Transverse colon (tissue), 4 donors: ENCODE measurements at regions not wholly inside any gene's neighbourhood (a gene's known extent, or its start where the extent isn't known, plus 50 kb on each side); places are given as distances from the start of the nearest gene placed in this dataset.

Experiments
- DNase-seq: peaks from one replicate; pipeline ENCODE4 v3.0.0-alpha.2; 2019
- H3K27ac ChIP-seq, 4 donors: fragments of 200-600 bp; sonication (generic); 2 replicates each; pipeline ENCODE4 v1.5.1; 2016 to 2018; ENCODE audit warnings: inconsistent platforms in 4 of 4
- H3K27me3 ChIP-seq: fragments of 200-600 bp; sonication (generic); 2 replicates; pipeline ENCODE4 v1.5.1; 2017; ENCODE audit warnings: inconsistent platforms
- H3K36me3 ChIP-seq, 4 donors: fragments of 200-600 bp; sonication (generic); 2 replicates each; pipeline ENCODE4 v1.5.1; 2017 to 2019; ENCODE audit warnings: inconsistent platforms in 4 of 4
- H3K4me1 ChIP-seq, 4 donors: fragments of 200-600 bp; sonication (generic); 2 replicates each; pipeline ENCODE4 v1.5.1; 2017 to 2020; ENCODE audit warnings: inconsistent platforms in 4 of 4
- H3K4me3 ChIP-seq, 4 donors: fragments of 200-600 bp; sonication (generic); 1 replicate in 1 of 4; 2 replicates in 3 of 4; pipeline versions ENCODE4 v1.5.1 to v1.6.1; 2017 to 2019; ENCODE audit warnings: inconsistent platforms in 4 of 4
- H3K9me3 ChIP-seq, 2 donors: fragments of 200-600 bp; sonication (generic); 2 replicates each; pipeline ENCODE4 v1.5.1; 2017 to 2019; ENCODE audit warnings: inconsistent platforms in 2 of 2
- EP300 ChIP-seq: sonication (generic); formaldehyde crosslinking; IDR thresholded peaks from one replicate; pipeline ENCODE4 v1.6.1; 2017; ENCODE audit warnings: antibody characterized with exemption, low read depth
- POLR2A ChIP-seq: fragments of 450-650 bp; IDR thresholded peaks from one replicate; pipeline ENCODE4 v1.6.1; 2016; ENCODE audit warnings: antibody characterized with exemption, mild to moderate bottlenecking, moderate library complexity
- POLR2AphosphoS5 ChIP-seq, 3 donors: sonication (generic); formaldehyde crosslinking; IDR thresholded peaks; one replicate each; pipeline ENCODE4 v1.6.1; 2016; ENCODE audit warnings: antibody characterized with exemption in 3 of 3
- WGBS, 2 donors: methylation state at CpG; one replicate each; pipeline ENCODE4 v1.1.5; 2018; ENCODE audit warnings: low coverage in 1 of 2; 5-methylcytosine and 5-hydroxymethylcytosine counted together
- in situ Hi-C, 4 donors: fragments of 200-750 bp; cut with MboI; loops; one replicate each; pipeline versions ENCODE4 v1.15.0 to v1.15.1; 2017; ENCODE audit warnings: low sequenced_read_pairs in 3 of 4, low pct_ligation_motif_present in 1 of 4, low pct_unique_long_range_greater_than_20kb in 1 of 4
- intact Hi-C: fragments of 100-400 bp; cut with DNase I; formaldehyde crosslinking; loops from one replicate; pipeline ENCODE4 v1.15.1; 2023; ENCODE audit warnings: low total_unique reads
- TF ChIP-seq, protein P1 (sequence below), 5 experiments: fragments of 200-600 bp in 3 of 5; fragments of 450-650 bp in 2 of 5; sonication (generic) in 3 of 5; IDR thresholded peaks; 1 replicate in 2 of 5; 2 replicates in 3 of 5; pipeline ENCODE4 v1.5.1; 2016 to 2017; ENCODE audit warnings: antibody characterized with exemption in 5 of 5, inconsistent platforms in 3 of 5, mild to moderate bottlenecking in 2 of 5, moderate library complexity in 1 of 5

DNA sequence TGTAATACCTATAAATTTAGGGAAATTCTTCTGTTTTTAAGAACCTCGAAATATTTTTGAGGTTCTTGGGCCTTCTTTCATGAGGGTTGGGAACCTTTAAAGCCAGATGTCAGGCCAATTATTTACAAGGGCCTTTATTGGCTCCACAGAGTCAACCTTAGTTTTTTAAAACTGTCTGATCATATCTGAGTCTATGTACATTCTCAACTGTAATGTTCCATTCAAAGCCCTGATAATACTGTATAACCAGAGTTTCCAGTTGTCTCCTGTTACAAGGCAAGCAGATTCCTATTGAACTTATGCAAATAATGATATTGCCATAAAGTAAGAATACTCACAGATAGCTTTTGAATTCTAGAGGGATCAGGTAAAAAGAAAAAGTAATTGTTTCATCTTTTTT lies 545.5 kb downstream of the EPM2A start:
- TF ChIP-seq, protein P1, sequence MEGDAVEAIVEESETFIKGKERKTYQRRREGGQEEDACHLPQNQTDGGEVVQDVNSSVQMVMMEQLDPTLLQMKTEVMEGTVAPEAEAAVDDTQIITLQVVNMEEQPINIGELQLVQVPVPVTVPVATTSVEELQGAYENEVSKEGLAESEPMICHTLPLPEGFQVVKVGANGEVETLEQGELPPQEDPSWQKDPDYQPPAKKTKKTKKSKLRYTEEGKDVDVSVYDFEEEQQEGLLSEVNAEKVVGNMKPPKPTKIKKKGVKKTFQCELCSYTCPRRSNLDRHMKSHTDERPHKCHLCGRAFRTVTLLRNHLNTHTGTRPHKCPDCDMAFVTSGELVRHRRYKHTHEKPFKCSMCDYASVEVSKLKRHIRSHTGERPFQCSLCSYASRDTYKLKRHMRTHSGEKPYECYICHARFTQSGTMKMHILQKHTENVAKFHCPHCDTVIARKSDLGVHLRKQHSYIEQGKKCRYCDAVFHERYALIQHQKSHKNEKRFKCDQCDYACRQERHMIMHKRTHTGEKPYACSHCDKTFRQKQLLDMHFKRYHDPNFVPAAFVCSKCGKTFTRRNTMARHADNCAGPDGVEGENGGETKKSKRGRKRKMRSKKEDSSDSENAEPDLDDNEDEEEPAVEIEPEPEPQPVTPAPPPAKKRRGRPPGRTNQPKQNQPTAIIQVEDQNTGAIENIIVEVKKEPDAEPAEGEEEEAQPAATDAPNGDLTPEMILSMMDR (IDR thresholded peaks at IDR 0.05) = no peak
- no peak for TF ChIP-seq EP300
- TF ChIP-seq POLR2A = no peak
- TF ChIP-seq POLR2AphosphoS5 (IDR thresholded peaks at IDR 0.05) = no peak
- H3K4me1 ChIP-seq = no peaks in the 10 kb centered on the region
- no peak for DNase-seq
- no peaks in the 10 kb centered on the region for H3K36me3 ChIP-seq
- H3K27me3 ChIP-seq = no peaks in the 10 kb centered on the region
- 53 to 71% methylated on average over 1 of the region's 1 CpG for WGBS, 2 donors
- in situ Hi-C loops (no loop called here), intact Hi-C loops (no loop called here)
- no peak overlapping the region for H3K27ac ChIP-seq
- H3K4me3 ChIP-seq = no peak overlapping the region
- H3K9me3 ChIP-seq = no peaks in the 10 kb centered on the region

DNA sequence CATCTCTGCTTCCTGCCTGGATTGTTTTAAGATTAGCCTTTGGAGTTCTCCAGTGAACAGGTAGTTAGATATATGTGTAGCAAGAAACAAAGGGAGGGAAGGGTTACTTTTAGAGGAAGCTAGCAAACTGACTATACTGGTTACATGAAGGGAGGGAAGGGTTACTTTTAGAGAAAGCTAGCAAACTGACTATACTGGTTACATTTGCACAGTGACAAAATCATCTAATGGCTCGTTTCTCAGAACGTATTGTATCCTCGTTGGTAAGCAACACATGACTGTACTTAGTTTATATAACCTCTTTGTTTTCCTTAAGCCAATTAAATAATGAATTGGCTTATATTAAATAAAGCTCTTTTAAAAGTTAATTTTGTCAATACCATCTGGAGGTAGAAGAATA lies 540.9 kb downstream of the EPM2A start:
- in situ Hi-C loops (no loop called here), intact Hi-C loops (no loop called here)
- Histone ChIP-seq H3K9me3 (no peaks in the 10 kb centered on the region), H3K27me3 (no peaks in the 10 kb centered on the region), H3K27ac (no peak overlapping the region), H3K4me3 (no peak overlapping the region), H3K36me3 (no peaks in the 10 kb centered on the region), H3K4me1 (no peaks in the 10 kb centered on the region)
- 85 to 88% methylated on average over 3 of the region's 3 CpGs for WGBS, 2 donors
- TF ChIP-seq POLR2AphosphoS5 (IDR thresholded peaks at IDR 0.05) = no peak
- DNase-seq = no peak

DNA sequence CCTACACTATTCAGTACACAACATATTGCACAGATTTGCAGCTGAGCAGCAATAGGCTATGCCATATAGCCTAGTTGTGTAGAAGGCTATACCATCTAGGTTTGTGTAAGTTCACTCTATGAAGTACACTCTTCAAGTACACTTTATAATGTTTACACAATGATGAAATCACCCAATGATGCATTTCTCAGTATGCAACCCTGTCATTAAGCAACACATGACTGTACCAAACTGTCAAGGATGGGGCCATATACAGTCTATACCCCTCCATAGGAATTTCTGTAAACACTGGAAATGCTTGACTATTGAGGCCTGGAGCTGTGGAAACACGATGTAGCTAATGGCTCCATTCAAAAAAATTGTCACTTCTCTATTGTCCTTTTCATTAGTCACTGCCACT lies 535.4 kb downstream of the EPM2A start:
- no peak for DNase-seq
- Histone ChIP-seq H3K4me3 (no peak overlapping the region), H3K27me3 (no peaks in the 10 kb centered on the region), H3K36me3 (no peaks in the 10 kb centered on the region), H3K9me3 (no peaks in the 10 kb centered on the region), H3K27ac (no peak overlapping the region), H3K4me1 (no peaks in the 10 kb centered on the region)
- in situ Hi-C loops = loop anchor here in 3 of 4 donors (25.0 kb wide), 1 partner anchor 613 kb away; no protein-coding TSS in a partner anchor
- no peak for TF ChIP-seq POLR2AphosphoS5 (IDR thresholded peaks at IDR 0.05)
- intact Hi-C loops = no loop called here
- WGBS, 2 donors = 14 to 23% methylated on average over 1 of the region's 1 CpG

DNA sequence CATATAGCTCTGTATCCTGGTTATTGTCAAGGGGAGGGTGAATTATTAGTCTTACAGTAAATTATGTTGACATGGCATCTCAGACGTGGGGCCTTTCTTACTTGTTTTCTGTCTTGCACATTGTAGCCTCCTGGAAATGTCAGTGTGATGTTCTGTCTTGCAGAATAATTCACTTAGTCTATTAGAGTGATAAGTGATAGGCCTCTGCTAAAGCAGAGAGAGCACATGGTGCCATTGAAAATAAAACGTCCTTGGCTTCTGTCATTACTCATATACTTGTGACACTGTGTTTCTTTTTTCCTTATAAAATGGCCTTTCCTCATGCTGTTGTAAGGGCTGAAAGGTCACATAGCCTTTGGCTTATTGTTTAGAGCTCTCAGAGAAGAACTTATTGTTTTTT lies 531.0 kb downstream of the EPM2A start:
- intact Hi-C loops = no loop called here
- Histone ChIP-seq H3K27me3 (no peaks in the 10 kb centered on the region), H3K9me3 (no peaks in the 10 kb centered on the region), H3K27ac (no peak overlapping the region), H3K36me3 (no peaks in the 10 kb centered on the region), H3K4me3 (no peak overlapping the region), H3K4me1 (no peaks in the 10 kb centered on the region)
- TF ChIP-seq, protein P1 (IDR thresholded peaks at IDR 0.05) = no peak
- no peak for TF ChIP-seq EP300
- TF ChIP-seq POLR2A = no peak
- no peak for TF ChIP-seq POLR2AphosphoS5 (IDR thresholded peaks at IDR 0.05)
- in situ Hi-C loops = loop anchor here in 3 of 4 donors (25.0 kb wide), 1 partner anchor 617 kb away; no protein-coding TSS in a partner anchor
- 50 to 65% methylated on average over 2 of the region's 2 CpGs for WGBS, 2 donors
- DNase-seq = no peak

DNA sequence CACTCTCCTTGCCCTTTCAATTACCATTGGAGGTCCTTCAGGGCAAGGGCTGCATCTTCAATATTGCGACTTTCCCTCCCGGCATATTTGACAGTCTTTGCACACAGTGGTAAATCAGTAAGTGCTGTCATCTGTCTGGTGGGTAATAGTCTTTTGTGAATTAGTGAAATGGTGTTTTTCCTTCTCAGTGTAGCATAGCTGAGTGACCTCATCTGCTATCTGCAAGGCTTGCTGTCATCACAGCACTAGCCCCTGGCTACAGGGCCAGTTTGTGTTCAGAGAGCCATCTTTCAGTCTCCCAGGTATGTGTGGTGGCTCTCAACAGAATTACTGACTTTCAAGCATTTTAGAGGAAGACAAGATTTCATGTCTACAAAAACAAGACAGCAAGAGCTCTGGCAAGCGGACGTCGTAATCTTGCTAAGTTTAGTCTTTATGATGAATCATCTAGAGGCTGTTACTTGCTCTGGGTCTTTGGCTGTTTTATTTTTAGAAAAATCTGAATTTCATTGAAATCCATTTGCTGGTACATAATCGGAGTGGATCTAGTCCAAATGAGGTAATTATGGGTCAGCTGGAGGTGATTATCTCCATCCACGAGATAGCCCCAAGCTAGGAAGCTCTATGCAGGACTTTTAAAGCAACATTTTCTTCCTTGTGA lies 528.9 kb downstream of the EPM2A start:
- Histone ChIP-seq H3K27ac (no peak overlapping the region), H3K27me3 (no peaks in the 10 kb centered on the region), H3K9me3 (no peaks in the 10 kb centered on the region), H3K4me1 (no peaks in the 10 kb centered on the region), H3K4me3 (no peak overlapping the region), H3K36me3 (no peaks in the 10 kb centered on the region)
- intact Hi-C loops = no loop called here
- 60 to 77% methylated on average over 7 of the region's 7 CpGs for WGBS, 2 donors
- TF ChIP-seq POLR2A (no peak), POLR2AphosphoS5 (IDR thresholded peaks at IDR 0.05) (no peak), EP300 (no peak)
- TF ChIP-seq, protein P1 (IDR thresholded peaks at IDR 0.05) = no peak
- DNase-seq = no peak
- in situ Hi-C loops = loop anchor here in 3 of 4 donors (25.0 kb wide), 1 partner anchor 619 kb away; no protein-coding TSS in a partner anchor
